Posterior vena cava (tissue), 2 donors: ENCODE measurements at regions not wholly inside any gene's neighbourhood (a gene's known extent, or its start where the extent isn't known, plus 50 kb on each side); places are given as distances from the start of the nearest gene placed in this dataset.

Experiments used
- DNase-seq: peaks from one replicate; pipeline ENCODE4 v3.0.0-alpha.2; 2020; ENCODE audit warnings: low spot score
- intact Hi-C, 2 donors: fragments of 100-400 bp; cut with DNase I; formaldehyde crosslinking; loops; one replicate each; pipeline versions ENCODE4 v1.14.1 to v1.14.2; 2022 to 2023
- donor health status: DM: yes; HTN: yes; CAD: no.
- donor health status: DM: yes; HTN: yes; CAD: no.

DNA sequence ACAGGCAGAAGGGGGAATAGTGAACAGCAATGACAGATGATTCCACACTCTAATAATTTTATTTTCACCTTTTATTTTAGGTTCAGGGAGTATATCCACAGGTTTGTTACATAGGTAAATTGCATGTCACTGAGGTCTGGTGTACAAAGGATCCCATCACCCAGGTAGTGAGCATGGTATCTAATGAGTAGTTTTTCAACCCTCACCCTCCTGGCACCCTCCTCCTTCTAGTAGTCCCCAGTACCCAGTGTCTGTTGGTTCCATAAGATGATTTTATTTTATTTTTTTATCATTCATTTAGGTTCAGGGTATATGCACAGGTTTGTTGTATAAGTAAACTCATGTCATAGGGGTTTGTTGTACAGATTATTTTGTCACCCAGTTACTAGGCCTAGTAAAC lies 58.6 kb upstream of the UGT8 start:
- no peak for DNase-seq
- intact Hi-C loops: no loop called here

GRCh38 chr4:114547340-114548134 lies 51.1 kb upstream of the UGT8 start:
- no peak for DNase-seq
- intact Hi-C loops: no loop called here
